H9 (cell line): ENCODE measurements at regions not wholly inside any gene's neighbourhood (a gene's known extent, or its start where the extent isn't known, plus 50 kb on each side); places are given as distances from the start of the nearest gene placed in this dataset.
A peak's percentile ranks its signal among the peaks of the same experiment; 100 is the strongest.

Source experiments
- DNase-seq: peaks from one replicate; pipeline ENCODE4 v3.0.0-alpha.2; 2017
- H2AFZ ChIP-seq: one replicate; pipeline ENCODE4 v1.6.1; 2013; ENCODE audit warnings: mild to moderate bottlenecking, low read length, control low read depth, moderate library complexity
- H2AK5ac ChIP-seq: 2 replicates; pipeline ENCODE4 v1.6.1; 2013; ENCODE audit warnings: low read length, control low read depth, mixed read lengths; ENCODE audit not compliant: insufficient read length
- H2BK120ac ChIP-seq: one replicate; pipeline ENCODE4 v1.6.1; 2013; ENCODE audit warnings: low read depth, mild to moderate bottlenecking, low read length, control low read depth, inconsistent platforms; ENCODE audit not compliant: poor library complexity, severe bottlenecking
- H2BK12ac ChIP-seq: 2 replicates; pipeline ENCODE4 v1.6.1; 2013; ENCODE audit warnings: low read length, control low read depth, mixed read lengths, low read depth; ENCODE audit not compliant: insufficient read length
- H2BK15ac ChIP-seq: 2 replicates; pipeline ENCODE4 v1.6.1; 2013; ENCODE audit warnings: low read depth, low read length, control low read depth
- H2BK20ac ChIP-seq: one replicate; pipeline ENCODE4 v1.6.1; 2013; ENCODE audit warnings: low read depth, mild to moderate bottlenecking, low read length, control low read depth, inconsistent platforms; ENCODE audit not compliant: poor library complexity, severe bottlenecking
- H2BK5ac ChIP-seq: 2 replicates; pipeline ENCODE4 v1.6.1; 2013; ENCODE audit warnings: low read length, control low read depth, mixed read lengths; ENCODE audit not compliant: insufficient read length
- H3K14ac ChIP-seq: 2 replicates; pipeline ENCODE4 v1.6.1; 2013; ENCODE audit warnings: low read length, control low read depth; ENCODE audit not compliant: insufficient read depth
- H3K18ac ChIP-seq: 2 replicates; pipeline ENCODE4 v1.6.1; 2013; ENCODE audit warnings: low read depth, mild to moderate bottlenecking, mixed read lengths, low read length, control low read depth; ENCODE audit not compliant: insufficient read length
- H3K23ac ChIP-seq: 2 replicates; pipeline ENCODE4 v1.6.1; 2013; ENCODE audit warnings: low read length, control low read depth, mixed read lengths, low read depth; ENCODE audit not compliant: insufficient read length
- H3K23me2 ChIP-seq: 2 replicates; pipeline ENCODE4 v1.6.1; 2013; ENCODE audit warnings: low read depth, mild to moderate bottlenecking, mixed read lengths, low read length, control low read depth; ENCODE audit not compliant: insufficient read length, poor library complexity, severe bottlenecking
- H3K27ac ChIP-seq: 2 replicates; pipeline ENCODE4 v1.5.1; 2013; ENCODE audit warnings: low read length, control low read depth, mixed read lengths, low read depth; ENCODE audit not compliant: insufficient read length
- H3K27me3 ChIP-seq: 2 replicates; pipeline ENCODE4 v1.6.1; 2013; ENCODE audit warnings: low read length, control low read depth, inconsistent platforms; ENCODE audit not compliant: insufficient read depth
- H3K4ac ChIP-seq: 2 replicates; pipeline ENCODE4 v1.6.1; 2013; ENCODE audit warnings: low read depth, mild to moderate bottlenecking, control low read depth, inconsistent platforms, low read length, moderate library complexity
- H3K4me1 ChIP-seq: 2 replicates; pipeline ENCODE4 v1.6.1; 2013; ENCODE audit warnings: low read length, control low read depth, inconsistent platforms; ENCODE audit not compliant: insufficient read depth
- H3K4me2 ChIP-seq: 2 replicates; pipeline ENCODE4 v1.6.1; 2013; ENCODE audit warnings: low read length, control low read depth, mixed read lengths; ENCODE audit not compliant: insufficient read length, insufficient read depth
- H3K56ac ChIP-seq: 2 replicates; pipeline ENCODE4 v1.6.1; 2013; ENCODE audit warnings: low read depth, mild to moderate bottlenecking, mixed read lengths, low read length, control low read depth; ENCODE audit not compliant: insufficient read length
- H3K79me1 ChIP-seq: 2 replicates; pipeline ENCODE4 v1.6.1; 2013; ENCODE audit warnings: low read depth, mild to moderate bottlenecking, moderate library complexity, low read length, control low read depth, inconsistent platforms; ENCODE audit not compliant: insufficient read depth, poor library complexity, severe bottlenecking
- H3K79me2 ChIP-seq: 2 replicates; pipeline ENCODE4 v1.6.1; 2013; ENCODE audit warnings: low read length, control low read depth, inconsistent platforms; ENCODE audit not compliant: insufficient read depth
- H3K9ac ChIP-seq: 2 replicates; pipeline ENCODE4 v1.6.1; 2013; ENCODE audit warnings: low read length, control low read depth, mixed read lengths; ENCODE audit not compliant: insufficient read length; ENCODE audit errors: extremely low read depth
- H3K9me3 ChIP-seq: one replicate; pipeline ENCODE4 v1.6.1; 2013; ENCODE audit warnings: low read depth, low read length, inconsistent platforms; ENCODE audit not compliant: control insufficient read depth
- H3T11ph ChIP-seq: one replicate; pipeline ENCODE4 v1.6.1; 2013; ENCODE audit warnings: mild to moderate bottlenecking, low read length, control low read depth, inconsistent platforms
- H4K20me1 ChIP-seq: one replicate; pipeline ENCODE4 v1.6.1; 2013; ENCODE audit not compliant: control insufficient read depth, insufficient read length, insufficient read depth
- H4K5ac ChIP-seq: 2 replicates; pipeline ENCODE4 v1.6.1; 2013; ENCODE audit warnings: low read depth, mild to moderate bottlenecking, mixed read lengths, low read length, control low read depth; ENCODE audit not compliant: insufficient read length
- H4K8ac ChIP-seq: replicated peaks from 2 replicates; pipeline ENCODE4 v1.6.1; 2013; ENCODE audit warnings: low read length, control low read depth, mixed read lengths, low read depth; ENCODE audit not compliant: insufficient read length
- H4K91ac ChIP-seq: 2 replicates; pipeline ENCODE4 v1.6.1; 2013; ENCODE audit warnings: low read depth, mild to moderate bottlenecking, moderate library complexity, mixed read lengths, low read length, control low read depth; ENCODE audit not compliant: insufficient read length
- H3K27ac Mint-ChIP-seq, 3 experiments: 2 replicates in 2 of 3; 3 replicates in 1 of 3; pipeline ENCODE4 v1.8.0; 2020 to 2021; ENCODE audit warnings: mixed read lengths in 3 of 3, mild to moderate bottlenecking in 1 of 3, moderate library complexity in 1 of 3
- H3K27me3 Mint-ChIP-seq: 2 replicates; pipeline ENCODE4 v1.8.0; 2021; ENCODE audit warnings: low read depth, mild to moderate bottlenecking, moderate library complexity, mixed read lengths
- H3K36me3 Mint-ChIP-seq, 3 experiments: 2 replicates in 2 of 3; 3 replicates in 1 of 3; pipeline ENCODE4 v1.8.0; 2020 to 2021; ENCODE audit warnings: low read depth in 3 of 3, mixed read lengths in 3 of 3; ENCODE audit not compliant: insufficient read depth in 1 of 3
- H3K4me1 Mint-ChIP-seq, 2 experiments: 2 replicates each; pipeline ENCODE4 v1.8.0; 2020; ENCODE audit warnings: mixed read lengths in 2 of 2
- H3K4me3 Mint-ChIP-seq, 2 experiments: 2 replicates in 1 of 2; 3 replicates in 1 of 2; pipeline ENCODE4 v1.8.0; 2020 to 2021; ENCODE audit warnings: mild to moderate bottlenecking in 2 of 2, mixed read lengths in 2 of 2, moderate library complexity in 1 of 2
- H3K9me3 Mint-ChIP-seq, 2 experiments: 2 replicates in 1 of 2; 3 replicates in 1 of 2; pipeline ENCODE4 v1.8.0; 2020; ENCODE audit warnings: mild to moderate bottlenecking in 2 of 2, mixed read lengths in 2 of 2, moderate library complexity in 1 of 2
- WGBS: extraction: QIAGEN DNeasy Blood & Tissue Kit; methylation state at CpG from one replicate; pipeline ENCODE4 v1.1.7; 2013; ENCODE audit warnings: missing lambda C conversion rate, low lambda C conversion rate, mixed read lengths; ENCODE audit not compliant: insufficient read length; ENCODE audit errors: extremely low coverage; 5-methylcytosine and 5-hydroxymethylcytosine counted together
- TF ChIP-seq, protein P1 (sequence below): fragments of 200-600 bp; sonication (generic); conservative IDR thresholded peaks from 3 replicates; pipeline ENCODE4 v1.8.0; 2021; ENCODE audit warnings: antibody characterized with exemption, mild to moderate bottlenecking

DNA sequence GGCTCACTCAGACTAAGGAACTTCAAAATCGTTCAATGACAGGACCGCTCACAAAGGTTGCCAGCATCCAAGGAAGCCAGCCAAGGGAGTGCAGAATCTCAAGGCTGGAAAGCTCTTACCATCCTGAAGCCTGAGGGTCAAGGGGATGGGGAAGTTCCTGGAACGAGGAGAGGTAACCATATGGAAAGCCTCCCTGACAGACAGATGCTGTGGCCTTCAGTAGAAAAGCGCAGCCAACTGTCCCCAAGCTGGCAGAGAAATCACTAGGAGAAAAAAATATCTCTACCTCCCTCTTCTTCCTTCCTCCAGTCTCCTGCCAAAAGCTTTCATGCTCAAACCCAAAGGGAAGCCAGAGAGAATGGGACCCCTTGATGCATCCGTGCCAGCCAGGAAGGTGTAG, 90.5 kb upstream of the RANBP3L start:
- Histone ChIP-seq H3K23me2 (no peaks in the 10 kb centered on the region), H2BK20ac (no peak overlapping the region), H3K27ac (no peak overlapping the region), H3K79me1 (no peaks in the 10 kb centered on the region), H3K79me2 (no peaks in the 10 kb centered on the region), H3K4ac (no peak overlapping the region), H2BK15ac (no peak overlapping the region), H2BK12ac (no peak overlapping the region), H3K27me3 (no peaks in the 10 kb centered on the region), H3T11ph (no peak overlapping the region), H3K9me3 (no peaks in the 10 kb centered on the region), H2AFZ (no peak overlapping the region), H3K14ac (no peak overlapping the region), H4K20me1 (no peaks in the 10 kb centered on the region), H3K18ac (no peak overlapping the region), H4K91ac (no peak overlapping the region), H4K5ac (no peak overlapping the region), H4K8ac (no peak overlapping the region), H2BK5ac (no peak overlapping the region), H3K4me2 (no peak overlapping the region), H3K9ac (no peak overlapping the region), H2AK5ac (no peak overlapping the region), H2BK120ac (no peak overlapping the region), H3K4me1 (no peaks in the 10 kb centered on the region), H3K56ac (no peak overlapping the region), H3K23ac (no peak overlapping the region)
- TF ChIP-seq, protein P1, sequence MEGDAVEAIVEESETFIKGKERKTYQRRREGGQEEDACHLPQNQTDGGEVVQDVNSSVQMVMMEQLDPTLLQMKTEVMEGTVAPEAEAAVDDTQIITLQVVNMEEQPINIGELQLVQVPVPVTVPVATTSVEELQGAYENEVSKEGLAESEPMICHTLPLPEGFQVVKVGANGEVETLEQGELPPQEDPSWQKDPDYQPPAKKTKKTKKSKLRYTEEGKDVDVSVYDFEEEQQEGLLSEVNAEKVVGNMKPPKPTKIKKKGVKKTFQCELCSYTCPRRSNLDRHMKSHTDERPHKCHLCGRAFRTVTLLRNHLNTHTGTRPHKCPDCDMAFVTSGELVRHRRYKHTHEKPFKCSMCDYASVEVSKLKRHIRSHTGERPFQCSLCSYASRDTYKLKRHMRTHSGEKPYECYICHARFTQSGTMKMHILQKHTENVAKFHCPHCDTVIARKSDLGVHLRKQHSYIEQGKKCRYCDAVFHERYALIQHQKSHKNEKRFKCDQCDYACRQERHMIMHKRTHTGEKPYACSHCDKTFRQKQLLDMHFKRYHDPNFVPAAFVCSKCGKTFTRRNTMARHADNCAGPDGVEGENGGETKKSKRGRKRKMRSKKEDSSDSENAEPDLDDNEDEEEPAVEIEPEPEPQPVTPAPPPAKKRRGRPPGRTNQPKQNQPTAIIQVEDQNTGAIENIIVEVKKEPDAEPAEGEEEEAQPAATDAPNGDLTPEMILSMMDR, result no peak
- Mint-ChIP-seq H3K9me3 (no peaks in the 10 kb centered on the region), H3K36me3 (no peaks in the 10 kb centered on the region), H3K27me3 (no peaks in the 10 kb centered on the region; the same call in none of the 2 replicates), H3K4me1 (peaks cover 11 to 13% of the 10 kb centered on the region in 2 experiments), H3K4me3 (no peak overlapping the region), H3K27ac (peak overlapping the region in 1 of 3 experiments; percentile 36; a peak in 1 of 7 replicates)
- no peak for DNase-seq
- WGBS, result no CpG with 5 or more reads among the region's 5 CpGs
